Adrenal gland (tissue), 9 donors: ENCODE measurements at regions not wholly inside any gene's neighbourhood (a gene's known extent, or its start where the extent isn't known, plus 50 kb on each side); places are given as distances from the start of the nearest gene placed in this dataset.

Experiments used
- DNase-seq, 7 donors: peaks; one replicate each; pipeline ENCODE4 v3.0.0-alpha.2; 2019 to 2020
- H3K27ac ChIP-seq, 5 donors: fragments of 200-600 bp; sonication (generic) in 4 of 5; 1 replicate in 3 of 5; 2 replicates in 2 of 5; pipeline versions ENCODE4 v1.5.1 to v1.8.0; 2016 to 2020; ENCODE audit warnings: mild to moderate bottlenecking in 1 of 5
- H3K27me3 ChIP-seq: fragments of 200-600 bp; 2 replicates; pipeline ENCODE4 v1.8.0; 2021
- H3K36me3 ChIP-seq, 2 donors: fragments of 200-600 bp; replicated peaks in 1 of 2; 1 replicate in 1 of 2; 2 replicates in 1 of 2; pipeline versions ENCODE4 v1.5.1 to v1.8.0; 2018 to 2022
- H3K4me1 ChIP-seq, 2 donors: fragments of 200-600 bp; replicated peaks in 1 of 2; 1 replicate in 1 of 2; 2 replicates in 1 of 2; pipeline versions ENCODE4 v1.5.1 to v1.8.0; 2018 to 2021
- H3K4me3 ChIP-seq, 4 donors: fragments of 200-600 bp; sonication (generic) in 3 of 4; one replicate each; pipeline ENCODE4 v1.5.1; 2016 to 2018
- H3K9me3 ChIP-seq, 3 donors: fragments of 200-600 bp; sonication (generic) in 1 of 3; replicated peaks in 1 of 3; 1 replicate in 2 of 3; 2 replicates in 1 of 3; pipeline versions ENCODE4 v1.5.1 to v1.8.0; 2016 to 2021
- POLR2A ChIP-seq, 2 donors: fragments of 450-650 bp; IDR thresholded peaks; one replicate each; pipeline ENCODE4 v1.6.1; 2017; ENCODE audit warnings: antibody characterized with exemption in 2 of 2, mild to moderate bottlenecking in 2 of 2, moderate library complexity in 1 of 2
- WGBS, 4 donors: extraction: QIAGEN DNeasy Blood & Tissue Kit in 2 of 4; methylation state at CpG; one replicate each; pipeline versions ENCODE4 v1.1.5 to v1.1.7; 2013 to 2017; 5-methylcytosine and 5-hydroxymethylcytosine counted together
- intact Hi-C, 2 donors: fragments of 100-400 bp; cut with DNase I; formaldehyde crosslinking; loops; one replicate each; pipeline versions ENCODE4 v1.14.1 to v1.15.0; 2022 to 2023
- TF ChIP-seq, protein P1 (sequence below), 6 experiments: fragments of 450-650 bp in 4 of 6; fragments of 200-600 bp in 2 of 6; sonication (generic) in 1 of 6; IDR thresholded peaks; 1 replicate in 5 of 6; 2 replicates in 1 of 6; pipeline versions ENCODE4 v1.5.1 to v1.8.0; 2016 to 2021; ENCODE audit warnings: antibody characterized with exemption in 6 of 6, mild to moderate bottlenecking in 2 of 6, moderate library complexity in 1 of 6
- donor health status: healthy with polysubstance abuse.
- donor health status: Bipolar disorder and iron deficiency.
- donor health status: DM: yes; HTN: yes; CAD: no.
- donor health status: DM: no; HTN: no; CAD: no.
- donor health status: DM: no; HTN: no; CAD: no.

DNA sequence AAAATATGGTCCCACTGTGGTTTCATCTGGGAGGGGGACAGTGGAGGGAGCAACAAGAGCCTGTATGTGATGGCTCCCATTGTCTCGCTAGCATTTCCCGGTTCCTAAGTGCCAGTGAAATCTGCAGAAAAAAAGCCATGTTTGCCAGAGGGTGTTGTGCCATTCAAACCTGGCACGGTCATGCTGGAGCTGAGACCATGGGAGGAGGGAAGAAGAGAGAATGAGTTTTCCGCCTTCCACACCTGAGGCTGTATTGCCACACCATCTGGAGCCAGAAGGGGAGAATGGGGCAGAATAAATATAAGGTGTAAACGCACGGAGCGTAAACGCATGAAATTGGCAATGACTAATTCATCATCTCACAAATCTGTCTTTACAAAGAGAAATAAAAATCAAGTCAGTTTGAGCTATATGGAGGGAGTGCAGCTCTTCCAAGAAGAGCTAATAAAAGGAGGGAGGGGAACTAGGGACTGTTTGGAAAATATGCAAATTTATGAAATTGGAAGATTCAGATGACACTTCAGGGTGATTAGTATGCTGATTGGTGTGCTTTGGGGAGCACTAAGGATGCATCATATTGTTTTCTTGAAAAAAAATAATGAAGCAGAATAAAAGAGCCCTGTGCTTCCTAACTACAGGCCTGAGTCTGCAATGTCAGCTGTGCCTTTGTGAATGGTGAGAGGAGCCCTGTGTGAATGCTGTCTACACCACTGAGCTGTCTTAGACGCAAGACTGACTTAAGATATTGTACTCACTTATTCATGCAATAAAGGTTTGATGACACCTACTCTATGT lies 237.9 kb downstream of the NSG2 start:
- intact Hi-C loops: no loop called here
- 82 to 87% (median 83%) methylated on average over 9 of the region's 9 CpGs for WGBS, 4 donors
- Histone ChIP-seq H3K36me3 (no peaks in the 10 kb centered on the region), H3K4me3 (no peak overlapping the region), H3K27me3 (no peaks in the 10 kb centered on the region), H3K9me3 (no peaks in the 10 kb centered on the region), H3K27ac (no peak overlapping the region), H3K4me1 (no peaks in the 10 kb centered on the region)
- TF ChIP-seq, protein P1, sequence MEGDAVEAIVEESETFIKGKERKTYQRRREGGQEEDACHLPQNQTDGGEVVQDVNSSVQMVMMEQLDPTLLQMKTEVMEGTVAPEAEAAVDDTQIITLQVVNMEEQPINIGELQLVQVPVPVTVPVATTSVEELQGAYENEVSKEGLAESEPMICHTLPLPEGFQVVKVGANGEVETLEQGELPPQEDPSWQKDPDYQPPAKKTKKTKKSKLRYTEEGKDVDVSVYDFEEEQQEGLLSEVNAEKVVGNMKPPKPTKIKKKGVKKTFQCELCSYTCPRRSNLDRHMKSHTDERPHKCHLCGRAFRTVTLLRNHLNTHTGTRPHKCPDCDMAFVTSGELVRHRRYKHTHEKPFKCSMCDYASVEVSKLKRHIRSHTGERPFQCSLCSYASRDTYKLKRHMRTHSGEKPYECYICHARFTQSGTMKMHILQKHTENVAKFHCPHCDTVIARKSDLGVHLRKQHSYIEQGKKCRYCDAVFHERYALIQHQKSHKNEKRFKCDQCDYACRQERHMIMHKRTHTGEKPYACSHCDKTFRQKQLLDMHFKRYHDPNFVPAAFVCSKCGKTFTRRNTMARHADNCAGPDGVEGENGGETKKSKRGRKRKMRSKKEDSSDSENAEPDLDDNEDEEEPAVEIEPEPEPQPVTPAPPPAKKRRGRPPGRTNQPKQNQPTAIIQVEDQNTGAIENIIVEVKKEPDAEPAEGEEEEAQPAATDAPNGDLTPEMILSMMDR (IDR thresholded peaks at IDR 0.05): no peak
- no peak for TF ChIP-seq POLR2A (IDR thresholded peaks at IDR 0.05)
- no peak for DNase-seq

DNA sequence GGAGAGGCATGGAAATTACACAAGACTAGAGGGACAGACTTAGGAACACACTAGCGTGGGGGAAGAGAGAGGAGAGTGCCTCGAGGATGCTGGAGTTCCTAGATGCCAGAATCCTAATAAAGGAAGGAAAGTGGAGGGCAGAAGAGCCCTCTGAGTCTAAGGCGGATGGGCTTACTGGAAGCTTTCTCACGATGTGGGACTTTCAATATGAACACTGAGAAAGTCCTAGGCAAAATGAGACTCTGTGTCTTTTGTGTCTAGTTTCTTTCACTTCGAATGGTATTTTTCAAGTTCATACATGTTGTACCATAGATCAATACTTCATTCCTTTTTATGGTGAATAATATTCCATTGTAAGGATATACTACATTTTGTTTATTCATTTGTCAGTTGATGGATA lies 239.4 kb downstream of the NSG2 start:
- intact Hi-C loops: no loop called here
- Histone ChIP-seq H3K27ac (no peak overlapping the region), H3K4me1 (no peaks in the 10 kb centered on the region), H3K9me3 (no peaks in the 10 kb centered on the region), H3K4me3 (no peak overlapping the region), H3K27me3 (no peaks in the 10 kb centered on the region), H3K36me3 (no peaks in the 10 kb centered on the region)
- no peak for DNase-seq
- 54 to 63% (median 57%) methylated on average over 5 of the region's 5 CpGs for WGBS, 4 donors
- TF ChIP-seq, protein P1 (IDR thresholded peaks at IDR 0.05): no peak
- TF ChIP-seq POLR2A (IDR thresholded peaks at IDR 0.05): no peak

DNA sequence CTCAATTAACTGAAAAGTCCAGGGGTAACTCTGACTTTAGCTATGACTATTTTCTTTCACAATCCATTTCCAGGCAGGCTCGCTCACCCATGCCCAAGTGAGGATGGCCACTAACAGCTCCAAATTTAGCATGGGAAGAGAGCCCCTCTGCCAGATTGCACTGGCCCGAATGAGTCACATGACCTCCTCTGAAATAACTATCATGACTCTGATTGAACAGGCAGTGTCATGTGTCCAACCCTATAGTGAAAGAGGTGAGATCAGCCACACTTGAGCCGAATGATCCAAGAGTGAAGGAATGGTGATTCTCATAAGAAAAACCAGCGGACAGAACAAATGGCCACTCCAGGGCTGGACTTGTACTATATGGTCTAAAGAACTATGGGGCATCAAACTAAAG lies 242.3 kb downstream of the NSG2 start:
- H3K27ac ChIP-seq: no peak overlapping the region
- H3K4me1 ChIP-seq: no peaks in the 10 kb centered on the region
- no peaks in the 10 kb centered on the region for H3K36me3 ChIP-seq
- no peak overlapping the region for H3K4me3 ChIP-seq
- DNase-seq: no peak
- no peak for TF ChIP-seq POLR2A (IDR thresholded peaks at IDR 0.05)
- TF ChIP-seq, protein P1 (IDR thresholded peaks at IDR 0.05): no peak
- intact Hi-C loops: no loop called here
- no peaks in the 10 kb centered on the region for H3K9me3 ChIP-seq
- no peaks in the 10 kb centered on the region for H3K27me3 ChIP-seq
- WGBS, 4 donors: 73 to 91% (median 85%) methylated on average over 4 of the region's 4 CpGs

DNA sequence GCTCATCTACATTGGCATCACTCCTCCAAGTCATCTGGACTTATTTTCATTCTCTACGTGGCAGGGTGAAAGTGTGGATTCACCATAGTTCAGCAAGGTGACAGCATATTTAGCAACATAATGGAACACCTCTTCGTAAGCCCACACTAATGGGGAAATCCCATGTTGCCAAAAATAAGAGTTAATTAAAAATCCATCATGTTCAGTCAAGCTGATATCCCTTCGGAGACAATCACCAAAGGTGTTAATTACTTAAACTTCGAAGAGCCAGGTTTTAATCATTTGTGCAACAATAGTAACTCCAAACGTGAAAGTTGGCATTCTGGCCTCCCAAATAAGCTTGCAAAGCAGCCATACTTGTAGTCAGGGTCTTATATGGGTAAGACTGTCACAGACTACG lies 242.9 kb downstream of the NSG2 start:
- TF ChIP-seq POLR2A (IDR thresholded peaks at IDR 0.05): no peak
- TF ChIP-seq, protein P1 (IDR thresholded peaks at IDR 0.05): no peak
- H3K4me3 ChIP-seq: no peak overlapping the region
- intact Hi-C loops: no loop called here
- no peaks in the 10 kb centered on the region for H3K36me3 ChIP-seq
- 74 to 80% (median 76%) methylated on average over 6 of the region's 6 CpGs for WGBS, 4 donors
- H3K27me3 ChIP-seq: no peaks in the 10 kb centered on the region
- H3K9me3 ChIP-seq: no peaks in the 10 kb centered on the region
- no peak overlapping the region for H3K27ac ChIP-seq
- no peaks in the 10 kb centered on the region for H3K4me1 ChIP-seq
- no peak for DNase-seq
